Bronchial epithelial cell (primary cell): ENCODE measurements at regions not wholly inside any gene's neighbourhood (a gene's known extent, or its start where the extent isn't known, plus 50 kb on each side); places are given as distances from the start of the nearest gene placed in this dataset.

Source experiments
- DNase-seq: peaks from one replicate; pipeline ENCODE4 v3.0.0-alpha.2; 2010; ENCODE audit warnings: low read depth
- FAIRE-seq: peaks from 2 replicates; lab custom pipeline; 2011; peaks lifted over from hg19 to GRCh38; lab: Jason Lieb, UNC
- H3K27me3 ChIP-seq: 2 replicates; pipeline ENCODE4 v1.5.1; 2011; ENCODE audit warnings: low read length; ENCODE audit not compliant: control insufficient read depth, insufficient read depth
- H3K36me3 ChIP-seq: 2 replicates; pipeline ENCODE4 v1.5.1; 2011; ENCODE audit warnings: low read length; ENCODE audit not compliant: control insufficient read depth, insufficient read depth
- H3K4me3 ChIP-seq: 2 replicates; pipeline ENCODE4 v1.5.1; 2011; ENCODE audit warnings: mild to moderate bottlenecking, low read depth, low read length, control low read depth
- CTCF ChIP-seq: IDR thresholded peaks from 2 replicates; pipeline ENCODE4 v1.5.1; 2011; ENCODE audit warnings: mild to moderate bottlenecking, moderate library complexity, low read length, control low read depth, inconsistent platforms; ENCODE audit not compliant: insufficient read depth, severe bottlenecking

- Histone ChIP-seq H3K36me3 (no peaks in the 10 kb centered on the region), H3K4me3 (no peak overlapping the region), H3K27me3 (no peaks in the 10 kb centered on the region)
- TF ChIP-seq CTCF: no peak
- DNase-seq: no peak
- no peak for FAIRE-seq
Observed at GRCh38 chr1:221089273-221089672, 210.0 kb downstream of the HLX start.

- Histone ChIP-seq H3K27me3 (no peaks in the 10 kb centered on the region), H3K4me3 (no peak overlapping the region), H3K36me3 (no peaks in the 10 kb centered on the region)
- DNase-seq (no peak), FAIRE-seq (no peak)
- TF ChIP-seq CTCF: no peak
Observed at GRCh38 chr1:221089803-221090202, 210.6 kb downstream of the HLX start.

- no peak for FAIRE-seq
- Histone ChIP-seq H3K27me3 (no peaks in the 10 kb centered on the region), H3K36me3 (no peaks in the 10 kb centered on the region), H3K4me3 (no peak overlapping the region)
- no peak for TF ChIP-seq CTCF
- no peak for DNase-seq
Observed at GRCh38 chr1:221093903-221094791, 214.9 kb downstream of the HLX start.

GRCh38 chr1:221097479-221098281 is 218.4 kb downstream of the HLX start:
- Histone ChIP-seq H3K36me3 (no peaks in the 10 kb centered on the region), H3K4me3 (no peak overlapping the region), H3K27me3 (no peaks in the 10 kb centered on the region)
- no peak for FAIRE-seq
- DNase-seq: no peak
- no peak for TF ChIP-seq CTCF

- no peaks in the 10 kb centered on the region for H3K36me3 ChIP-seq
- no peaks in the 10 kb centered on the region for H3K27me3 ChIP-seq
- FAIRE-seq (no peak), DNase-seq (peak; percentile 13)
- no peak overlapping the region for H3K4me3 ChIP-seq
- TF ChIP-seq CTCF: no peak
Observed at GRCh38 chr1:221098471-221099405, 219.5 kb downstream of the HLX start.
